H1 (cell line): ENCODE measurements at regions not wholly inside any gene's neighbourhood (a gene's known extent, or its start where the extent isn't known, plus 50 kb on each side); places are given as distances from the start of the nearest gene placed in this dataset.

ENCODE experiments used
- CTCF ChIP-seq, 3 experiments: IDR thresholded peaks; 1 replicate in 2 of 3; 2 replicates in 1 of 3; pipeline versions ENCODE4 v1.5.1 to v1.6.1; 2011; ENCODE audit warnings: low read length in 3 of 3, mild to moderate bottlenecking in 3 of 3, inconsistent platforms in 2 of 3, low read depth in 1 of 3, moderate library complexity in 1 of 3; ENCODE audit not compliant: insufficient read depth in 1 of 3; ENCODE audit errors: control extremely low read depth in 1 of 3
- EGR1 ChIP-seq: IDR thresholded peaks from 2 replicates; pipeline ENCODE4 v1.6.1; 2011; ENCODE audit warnings: low read depth, low read length, borderline replicate concordance
- HDAC2 ChIP-seq, 2 experiments: fragments of 300-600 bp in 1 of 2; sonication (generic) in 1 of 2; IDR thresholded peaks; 2 replicates each; pipeline ENCODE4 v1.6.1; 2011 to 2012; ENCODE audit warnings: low read depth in 2 of 2, low read length in 2 of 2, mild to moderate bottlenecking in 2 of 2, moderate library complexity in 2 of 2, borderline replicate concordance in 1 of 2, inconsistent platforms in 1 of 2
- HDAC6 ChIP-seq: IDR thresholded peaks from one replicate; pipeline ENCODE4 v1.7.1; 2012; ENCODE audit warnings: low read depth, mild to moderate bottlenecking, inconsistent platforms, low read length, moderate library complexity
- SP2 ChIP-seq: IDR thresholded peaks from 2 replicates; pipeline ENCODE4 v1.6.1; 2012; ENCODE audit warnings: mild to moderate bottlenecking, low read length, inconsistent platforms
- SUZ12 ChIP-seq: fragments of 200-600 bp; sonication (generic); IDR thresholded peaks from 2 replicates; pipeline ENCODE4 v1.6.1; 2012; ENCODE audit warnings: mild to moderate bottlenecking, inconsistent platforms, low read length, moderate library complexity, mixed read lengths
- ZNF274 ChIP-seq: IDR thresholded peaks from 2 replicates; pipeline ENCODE4 v1.7.0; 2012; ENCODE audit warnings: low read length, borderline replicate concordance; ENCODE audit errors: extremely low read depth

- no peak for TF ChIP-seq HDAC2 (IDR thresholded peaks at IDR 0.05; ENCODE audit: borderline replicate concordance in 1 of 2, low read depth in 2 of 2, low read length in 2 of 2)
- TF ChIP-seq SUZ12 = no peak
- TF ChIP-seq EGR1 = no peak
- no peak for TF ChIP-seq CTCF (IDR thresholded peaks at IDR 0.05; ENCODE audit: control extremely low read depth in 1 of 3, insufficient read depth in 1 of 3, low read depth in 1 of 3, low read length in 3 of 3)
- TF ChIP-seq ZNF274 = no peak
- no peak for TF ChIP-seq SP2
- no peak for TF ChIP-seq HDAC6
Observed at GRCh38 chr18:59813942-59814341, 85.9 kb upstream of the PMAIP1 start.
